HG03432 (cell line): ENCODE measurements at regions not wholly inside any gene's neighbourhood (a gene's known extent, or its start where the extent isn't known, plus 50 kb on each side); places are given as distances from the start of the nearest gene placed in this dataset.

Experiments
- ATAC-seq: cut with Tn5 transposase; IDR thresholded peaks from one replicate; pipeline ENCODE4 v1.9.1; 2021; ENCODE audit warnings: mild to moderate bottlenecking, moderate library complexity; ENCODE audit not compliant: unreplicated experiment

DNA sequence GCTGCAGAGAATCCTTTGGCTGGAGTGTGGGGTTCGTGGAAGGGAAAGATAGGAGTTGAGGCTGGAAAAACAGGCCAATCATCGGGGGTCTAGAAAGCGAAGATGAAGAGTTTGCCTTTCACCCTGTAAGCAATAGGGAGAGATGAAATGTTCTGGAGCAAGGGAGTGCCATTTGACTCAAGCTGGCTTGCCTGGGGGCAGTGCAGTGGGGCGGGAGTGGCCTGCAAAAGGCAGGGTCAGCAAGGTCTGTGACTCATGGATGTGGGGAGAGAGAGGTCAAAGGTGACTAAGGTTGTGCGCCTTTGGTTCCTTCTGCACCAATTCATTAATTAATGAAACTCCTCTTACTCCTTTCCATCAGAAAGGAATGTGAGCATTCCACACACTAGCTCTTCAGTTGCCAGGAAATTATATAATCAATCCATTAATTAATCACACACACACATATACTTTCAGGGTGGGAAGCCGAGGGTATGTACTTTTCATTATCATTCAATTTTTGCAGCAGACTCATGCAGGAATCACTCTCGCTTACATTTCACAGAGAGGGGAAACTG, 227.6 kb downstream of the MYCN start:
- no peak for ATAC-seq

DNA sequence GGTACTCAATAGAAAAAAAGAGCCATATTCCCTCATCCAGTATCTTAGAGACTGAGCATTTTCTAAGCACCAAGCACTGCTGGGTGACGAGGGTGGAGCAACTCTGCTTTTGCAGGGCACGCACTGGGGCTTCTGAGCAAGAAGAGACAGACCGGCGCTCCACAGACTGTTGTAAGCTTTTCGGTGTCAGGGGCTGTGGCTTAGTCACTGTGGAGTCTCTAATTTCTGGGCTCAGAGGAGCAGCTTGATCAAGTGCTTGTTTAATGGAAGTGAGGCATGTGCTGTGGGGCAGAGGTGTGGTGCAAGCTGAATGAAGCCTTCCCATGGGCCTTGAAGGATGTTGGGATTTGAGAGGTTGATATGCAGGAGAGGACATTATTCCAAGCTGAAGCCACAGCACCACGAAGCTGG, 227.1 kb downstream of the MYCN start:
- no peak for ATAC-seq

DNA sequence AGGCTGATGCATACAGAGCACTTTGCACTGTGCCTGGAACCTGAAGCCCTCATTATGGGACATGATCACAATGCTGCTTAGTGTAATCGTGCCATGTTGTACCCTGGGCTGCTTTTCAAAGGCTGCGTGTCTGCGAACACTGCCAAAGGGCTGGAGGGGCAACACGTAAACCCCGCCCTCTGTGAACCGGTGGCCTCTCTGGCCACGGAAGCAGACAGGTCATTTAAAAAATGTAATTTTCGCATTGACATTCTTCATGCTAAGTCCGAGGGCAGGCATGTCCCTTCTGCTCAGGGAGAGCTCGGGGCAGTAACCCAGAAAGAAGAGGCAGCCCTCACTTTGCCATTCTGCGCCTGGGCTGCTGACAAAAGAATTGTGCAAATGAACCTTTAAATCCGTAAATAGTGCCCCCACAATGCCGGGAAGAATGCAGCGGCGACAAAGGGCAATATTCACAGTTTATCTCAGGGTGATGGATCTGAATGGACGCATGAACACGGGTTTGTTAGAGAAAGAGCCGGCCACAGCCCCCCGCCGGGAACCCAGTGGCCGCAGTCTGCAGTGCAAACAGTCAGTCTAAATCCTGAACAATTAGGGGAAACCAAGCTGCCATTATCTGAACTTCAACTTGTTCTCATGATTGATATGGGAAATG, 226.1 kb downstream of the MYCN start:
- no peak for ATAC-seq

DNA sequence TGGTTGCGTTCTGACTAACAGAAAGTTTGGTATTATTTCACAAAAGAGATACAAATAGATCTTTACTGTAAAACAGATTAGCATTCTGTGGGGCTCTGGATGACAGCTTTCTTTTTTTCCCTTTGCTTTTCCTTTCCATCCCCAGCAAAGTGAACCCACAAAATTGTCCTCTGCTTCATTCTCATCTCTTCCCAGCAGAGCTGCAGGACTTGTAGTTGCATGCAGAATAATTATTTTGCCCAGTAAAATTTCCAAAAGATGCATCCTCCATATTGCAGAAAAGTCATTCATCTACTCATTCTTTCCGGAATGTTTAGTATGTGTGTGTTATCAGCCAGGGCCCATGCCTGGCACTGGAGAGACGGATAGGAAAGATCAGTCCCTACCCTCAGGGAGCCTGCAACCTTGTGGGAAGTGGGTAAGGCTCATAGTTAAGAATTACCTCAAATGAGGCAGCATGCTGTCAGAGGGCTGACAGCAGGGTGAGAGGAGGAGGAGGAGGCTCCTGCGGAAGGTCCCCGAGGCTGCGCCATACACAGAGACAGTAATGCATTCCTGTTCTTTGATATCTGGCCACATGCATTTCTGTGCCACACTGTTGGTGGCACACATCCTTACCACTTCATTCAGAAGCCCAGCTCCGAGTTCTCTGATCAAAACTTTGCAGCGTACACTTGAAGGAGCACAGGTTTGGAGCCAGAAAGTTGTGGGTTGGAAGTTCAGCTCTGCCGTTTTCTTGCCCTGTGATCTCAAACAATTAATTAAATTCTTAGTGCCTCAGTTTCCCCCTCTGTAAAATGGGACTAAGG, 225.4 kb downstream of the MYCN start:
- ATAC-seq, result no peak

DNA sequence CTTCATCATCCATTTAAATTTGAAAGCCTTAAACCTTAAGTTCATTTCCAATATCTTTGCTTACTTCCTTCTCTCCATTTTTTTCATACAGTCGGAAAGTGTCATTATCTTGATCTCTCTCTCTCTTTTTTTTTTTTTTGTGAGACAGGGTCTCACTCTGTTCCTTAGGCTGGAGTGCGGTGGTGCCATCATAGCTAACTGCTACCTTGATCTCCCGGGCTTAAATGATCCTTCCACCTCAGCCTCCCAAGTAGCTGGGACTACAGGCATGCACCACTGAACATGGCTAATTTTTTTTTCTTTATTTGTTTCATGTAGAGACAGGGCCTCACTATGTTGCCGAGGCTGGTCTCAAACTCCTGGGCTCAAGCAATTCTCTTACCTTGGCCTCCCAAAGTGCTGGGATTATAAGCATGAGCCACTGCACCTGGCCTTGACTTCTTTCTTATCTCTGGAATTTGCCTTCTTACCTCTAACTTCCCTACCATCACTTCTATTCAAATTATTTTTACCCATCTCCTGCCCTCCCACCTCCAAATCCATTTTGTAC, 222.2 kb downstream of the MYCN start:
- no peak for ATAC-seq

DNA sequence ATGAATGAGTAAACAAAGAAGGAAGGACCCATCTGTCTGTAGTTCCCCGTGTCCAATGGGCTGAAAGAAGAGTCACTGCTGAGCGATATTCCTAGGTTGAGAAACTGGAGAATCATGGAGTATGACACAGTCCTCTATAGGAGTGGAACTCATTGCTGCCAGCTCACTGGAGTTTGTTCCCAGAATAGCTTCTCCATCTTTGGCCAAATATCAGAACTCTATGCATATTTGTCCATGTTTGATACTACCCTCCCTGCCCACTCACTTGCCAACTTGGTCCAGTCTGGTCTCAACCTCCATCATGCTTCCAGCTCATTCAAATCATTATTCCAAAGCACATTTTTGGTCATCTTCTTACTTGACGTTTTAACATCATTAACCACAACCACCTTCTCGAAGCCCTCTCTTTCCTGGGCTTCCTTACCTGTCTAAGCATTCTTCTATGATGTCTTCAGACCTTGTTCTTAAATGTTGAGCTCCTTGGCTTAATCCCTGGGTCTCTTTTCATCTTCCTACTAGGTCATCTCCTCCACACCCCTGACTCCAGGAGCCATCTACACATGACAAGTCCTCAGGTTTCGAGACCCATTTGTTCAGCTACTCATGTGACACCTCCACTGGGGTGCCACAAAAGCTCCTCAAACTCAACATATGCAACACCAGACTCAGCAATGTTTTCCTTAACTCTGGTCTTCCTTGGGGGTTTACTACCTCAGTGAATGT, 221.6 kb downstream of the MYCN start:
- no peak for ATAC-seq

DNA sequence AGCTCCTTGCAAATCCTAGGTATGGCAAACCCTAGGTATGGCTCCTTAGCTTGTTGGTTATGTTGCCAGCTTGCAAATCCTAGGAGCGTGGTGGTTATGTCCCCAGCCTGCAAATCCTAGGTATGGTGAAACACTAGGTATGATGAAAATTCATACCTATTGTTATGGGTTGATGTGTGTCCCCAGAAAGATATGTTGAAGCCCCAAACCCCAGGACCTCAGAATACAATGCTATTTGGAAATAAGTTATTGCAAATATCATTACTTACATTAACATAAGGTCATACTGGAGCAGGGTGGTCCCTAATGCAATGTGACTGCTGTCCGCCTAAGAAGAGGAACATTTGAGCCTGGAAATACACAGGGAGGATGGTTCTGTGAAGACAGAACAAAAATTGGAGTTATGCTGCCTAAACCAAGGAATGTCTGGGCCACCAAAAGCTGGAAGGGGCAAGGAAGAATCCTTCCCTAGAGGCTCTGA, 220.8 kb downstream of the MYCN start:
- ATAC-seq, result no peak

DNA sequence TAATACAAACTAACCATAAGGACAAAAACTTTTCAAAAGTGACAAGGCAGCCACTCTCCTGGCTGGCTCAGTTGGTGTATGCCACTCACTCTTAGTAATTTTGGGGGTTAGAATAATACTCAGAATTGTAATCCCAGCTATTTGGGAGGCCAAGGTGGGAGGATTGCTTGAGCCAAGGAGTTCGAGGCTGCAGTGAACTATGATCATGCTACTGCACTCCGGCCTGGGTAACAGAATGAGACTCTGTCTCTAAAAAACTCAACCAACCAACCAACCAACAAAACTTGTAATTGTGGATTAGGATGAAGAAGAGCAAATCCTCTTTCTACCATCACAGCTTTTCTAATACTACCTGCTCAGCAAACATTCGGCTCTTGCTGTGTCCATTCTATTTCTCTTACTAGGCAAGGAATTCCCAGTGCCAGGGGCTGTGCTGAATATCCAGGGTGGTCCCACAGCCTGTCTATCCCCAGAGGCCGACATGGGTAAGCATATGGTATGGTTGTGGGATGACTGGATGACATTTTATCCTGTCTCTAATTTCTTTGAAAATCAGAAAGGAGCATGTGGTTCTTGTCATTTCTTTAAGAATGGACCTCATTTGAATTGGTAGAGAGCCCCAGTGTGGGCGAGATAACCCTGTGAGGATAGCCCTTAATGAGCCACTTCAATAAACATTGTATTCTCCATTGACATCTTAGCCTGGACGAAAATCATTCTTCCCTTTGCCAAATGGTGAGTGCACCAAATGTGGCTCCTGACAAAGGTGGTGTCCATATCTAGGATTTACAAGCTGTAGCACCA, 220.1 kb downstream of the MYCN start:
- ATAC-seq, result no peak

DNA sequence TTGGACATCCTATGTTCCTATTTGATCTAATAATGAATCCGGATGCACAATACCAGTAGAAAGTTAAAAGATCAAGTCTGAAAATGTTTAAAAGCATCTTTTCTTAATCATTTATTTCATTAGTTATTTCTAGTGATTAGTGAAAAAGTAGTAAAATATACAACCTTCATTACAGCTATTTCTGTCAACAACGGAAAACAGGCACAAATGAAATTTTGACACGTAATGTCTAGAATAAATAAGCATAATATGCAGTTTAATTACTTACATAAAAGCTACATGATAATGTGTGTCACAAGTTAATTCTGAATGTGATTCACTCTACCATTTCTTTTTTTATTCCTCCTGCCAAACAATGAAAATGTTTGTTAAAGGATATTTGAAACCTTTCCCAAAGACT, 216.1 kb downstream of the MYCN start:
- no peak for ATAC-seq

DNA sequence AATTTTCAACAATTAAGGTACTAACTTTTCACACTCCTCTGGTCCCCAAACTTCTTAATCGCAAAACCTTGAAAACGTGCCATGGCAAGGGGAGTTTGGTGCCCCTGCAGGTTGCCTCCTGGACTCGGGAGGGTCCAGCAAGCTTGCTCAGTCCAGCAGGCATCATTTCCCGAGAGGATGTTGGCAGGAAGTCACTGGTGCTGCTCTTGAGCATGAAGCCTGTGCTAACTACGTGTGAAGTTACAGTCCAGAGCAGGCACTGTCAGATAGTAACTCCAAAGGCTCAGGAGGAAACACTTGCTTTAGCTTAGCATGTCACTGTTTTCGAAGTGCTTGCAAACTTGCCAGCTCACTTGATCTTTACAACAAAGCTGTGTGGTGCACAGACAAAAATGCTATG, 215.4 kb downstream of the MYCN start:
- no peak for ATAC-seq

DNA sequence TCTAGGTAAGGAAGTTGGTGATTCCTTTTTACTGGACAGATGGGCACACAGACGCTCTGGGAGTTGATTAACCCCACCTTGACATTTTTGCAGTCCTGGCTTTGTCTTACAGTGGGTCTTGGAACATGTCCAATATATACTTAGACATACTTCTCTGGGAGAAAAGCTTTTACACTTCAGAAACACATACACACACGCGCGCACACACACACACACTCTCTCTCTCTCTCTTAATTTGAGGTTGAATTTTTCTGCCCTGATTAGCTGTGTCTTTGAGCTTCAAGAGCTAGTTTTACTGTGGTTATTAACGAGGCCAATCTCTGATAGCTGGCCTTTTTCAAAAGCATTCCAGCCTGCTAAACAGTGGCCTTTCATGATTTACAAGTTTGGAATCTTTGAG, 215.0 kb downstream of the MYCN start:
- no peak for ATAC-seq

DNA sequence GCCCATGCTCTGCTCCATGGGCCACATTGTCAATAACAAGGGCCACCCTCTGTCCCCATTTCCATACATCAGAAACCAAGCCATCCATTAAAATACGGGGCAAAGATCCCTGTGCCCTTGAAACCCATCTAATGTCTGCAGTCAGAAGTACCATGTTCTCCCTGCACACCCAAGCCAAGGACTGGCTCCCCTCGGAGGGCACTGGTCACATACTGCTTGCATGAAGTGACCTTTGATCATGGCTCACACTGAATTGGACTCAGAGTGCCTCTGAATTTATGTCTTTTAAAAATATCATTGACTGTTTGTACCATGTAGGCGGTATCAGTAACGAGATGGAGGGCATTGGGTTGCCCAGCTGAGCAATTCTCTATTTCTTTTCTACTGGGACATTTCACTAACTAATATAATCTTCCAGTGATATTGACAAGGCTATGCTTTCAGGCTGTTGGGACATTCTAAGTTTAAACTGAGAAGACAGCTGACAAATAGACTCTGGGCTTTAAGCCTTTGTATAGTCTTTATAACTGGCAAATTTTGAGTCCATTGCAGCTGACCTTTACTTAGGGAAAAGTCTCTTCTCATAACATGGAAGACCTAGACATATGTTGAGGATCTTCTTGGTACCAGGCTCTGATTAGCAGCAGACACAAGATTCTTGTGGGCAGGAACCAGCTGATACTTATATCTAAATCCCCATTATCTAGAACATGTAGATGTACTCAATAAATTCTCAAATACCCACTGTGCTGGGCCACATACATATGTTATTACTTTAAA, 214.3 kb downstream of the MYCN start:
- no peak for ATAC-seq

DNA sequence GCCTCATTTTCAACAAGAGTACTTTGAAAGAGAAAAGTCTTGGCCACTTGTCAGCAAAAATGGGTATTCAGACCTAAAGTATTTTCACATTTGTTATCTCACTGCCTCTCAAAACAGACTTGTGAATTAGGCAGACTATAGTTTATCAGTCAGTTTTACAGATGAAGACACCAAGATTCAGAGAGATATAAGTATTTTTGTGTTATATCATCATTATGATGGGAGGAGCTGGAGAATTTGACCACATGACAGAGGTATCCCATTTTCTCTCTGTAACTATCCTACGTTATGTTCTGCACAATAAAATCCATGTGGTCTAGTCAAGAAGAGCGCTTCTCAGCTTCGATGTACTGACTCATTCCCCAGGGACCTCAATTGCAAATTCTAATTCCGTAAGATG, 213.7 kb downstream of the MYCN start:
- no peak for ATAC-seq

DNA sequence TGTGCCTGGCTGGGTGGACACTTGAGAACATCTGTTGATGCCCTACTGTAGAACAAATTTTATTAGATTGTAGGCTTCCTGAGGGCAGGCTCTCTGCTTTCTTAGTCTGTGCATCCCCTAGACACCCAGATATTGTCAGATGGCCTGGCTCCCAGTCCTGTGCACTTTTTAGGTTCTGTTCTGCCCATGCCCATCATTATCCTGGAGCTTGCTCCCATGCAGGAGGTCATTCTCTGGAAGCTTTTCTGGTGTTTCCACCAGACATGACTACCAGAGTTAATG, 213.3 kb downstream of the MYCN start:
- ATAC-seq, result no peak

DNA sequence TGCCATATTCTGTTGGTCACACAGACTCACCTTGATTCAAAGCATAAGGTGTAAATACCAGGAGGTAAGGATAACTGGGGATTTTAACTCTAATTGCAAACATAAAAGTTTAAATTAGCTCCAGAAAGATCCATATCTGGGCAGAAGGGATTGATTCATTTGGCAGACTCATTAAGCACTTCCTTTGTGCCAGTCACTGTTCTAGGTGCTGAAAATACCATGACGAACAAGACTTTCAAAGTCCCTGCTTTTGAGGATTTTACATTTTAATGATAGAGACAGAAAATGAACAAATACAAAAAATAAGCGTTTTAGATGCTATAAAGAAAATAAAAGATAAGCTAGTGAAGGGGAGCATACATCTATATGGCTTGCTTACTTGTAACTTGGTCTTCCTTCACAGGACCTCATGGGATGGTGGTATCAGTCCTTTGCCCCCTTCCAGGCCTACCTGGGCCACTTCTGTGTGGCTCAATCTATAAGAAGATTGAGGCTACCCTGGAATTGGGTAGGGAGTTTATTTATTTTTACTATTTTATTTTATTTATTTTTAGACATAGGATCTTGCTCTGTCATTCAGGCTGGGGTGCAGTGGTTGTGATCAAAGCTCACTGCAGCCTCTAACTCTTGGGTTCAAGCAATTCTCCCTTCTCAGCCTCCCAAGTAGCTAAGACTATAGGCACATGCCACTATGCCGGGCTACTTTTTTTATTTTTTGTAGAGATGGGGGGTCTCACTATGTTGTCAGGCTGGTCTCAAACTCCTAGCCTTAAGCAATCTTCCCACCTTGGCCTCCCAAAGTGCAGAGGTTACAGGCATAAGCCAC, 212.8 kb downstream of the MYCN start:
- ATAC-seq, result no peak

DNA sequence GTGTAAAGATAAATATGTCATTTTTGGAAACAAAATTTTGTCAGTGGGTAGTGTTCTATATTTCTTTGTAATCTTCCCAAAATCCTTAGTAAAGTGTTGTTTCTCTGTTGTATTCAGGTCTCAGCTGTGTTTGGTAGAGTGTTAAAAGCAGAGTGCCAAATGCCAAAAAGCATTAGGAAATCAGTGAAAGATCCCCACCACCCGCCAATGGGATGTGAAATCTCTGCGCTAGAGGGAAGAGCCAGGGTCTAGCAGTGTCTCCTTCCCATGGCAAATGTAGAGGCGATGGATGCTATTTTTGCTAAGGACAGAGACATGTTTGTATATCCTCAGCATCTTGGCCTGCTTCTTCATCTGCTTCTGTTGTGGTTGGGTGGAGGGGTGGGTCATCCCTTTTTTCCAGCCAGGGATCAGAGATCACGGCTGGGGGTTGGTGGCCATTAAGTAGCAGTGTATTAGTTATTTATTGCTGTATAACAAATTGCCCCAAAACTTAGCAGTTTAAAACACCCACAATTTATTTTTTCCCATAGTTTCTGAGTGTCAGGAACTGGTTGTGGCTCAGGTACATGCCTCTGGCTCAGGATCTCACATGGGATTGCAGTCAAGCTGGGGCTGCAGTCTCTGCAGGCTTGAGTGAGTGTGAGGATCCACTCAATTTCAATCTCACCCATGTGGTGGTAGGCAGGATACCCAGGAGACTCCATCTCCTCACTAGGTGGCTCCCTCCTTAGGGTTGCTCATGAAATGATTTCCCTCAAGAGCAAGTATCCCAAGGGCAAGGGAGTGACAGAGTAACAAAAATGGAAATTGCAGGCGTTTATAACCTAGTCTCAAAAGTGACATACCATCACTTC, 211.9 kb downstream of the MYCN start:
- ATAC-seq, result no peak

DNA sequence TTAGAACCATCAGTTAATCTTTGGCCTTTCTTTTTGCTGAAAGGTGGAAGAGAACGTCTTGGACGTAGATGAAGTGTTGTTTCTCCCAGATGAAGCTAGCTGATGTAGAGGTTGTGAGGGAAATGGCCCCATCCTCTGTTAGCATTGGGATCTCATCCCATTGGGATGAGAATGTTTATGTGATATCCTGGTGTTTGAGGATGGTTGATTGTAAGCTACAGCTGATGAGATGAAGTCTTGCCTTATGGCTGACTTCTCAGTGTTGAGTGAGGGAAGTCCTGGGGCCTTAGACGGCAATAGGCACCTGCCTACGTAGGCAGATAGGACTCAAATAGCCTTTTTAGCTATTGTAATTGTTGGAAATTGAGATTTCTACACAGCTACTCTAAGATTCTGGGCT, 211.3 kb downstream of the MYCN start:
- ATAC-seq, result no peak

DNA sequence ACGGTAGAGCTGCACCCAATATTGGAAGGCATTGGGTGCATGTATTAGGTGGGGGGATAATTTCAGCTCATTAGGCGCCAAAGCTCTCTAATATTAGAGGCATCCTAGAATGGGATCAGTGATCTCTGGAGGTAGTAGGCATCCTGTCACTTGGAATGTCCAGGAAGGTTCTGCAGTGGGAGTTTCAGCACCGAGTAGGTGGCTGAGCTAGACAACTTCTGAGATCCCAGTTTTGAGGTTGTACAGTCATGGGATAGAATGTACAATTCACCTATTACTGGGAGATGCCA, 210.9 kb downstream of the MYCN start:
- ATAC-seq, result no peak
